HCT116 (cell line): ENCODE measurements at regions not wholly inside any gene's neighbourhood (a gene's known extent, or its start where the extent isn't known, plus 50 kb on each side); places are given as distances from the start of the nearest gene placed in this dataset.
"Not testable (repeated sequence)": the region's sequence is repeated elsewhere in the genome, so short reads cannot be mapped to it uniquely, and the experiment has no call there.

Experiments used
- ATAC-seq: fragments of 200-7000 bp; cut with Tn5 transposase; 2 replicates; pipeline ENCODE4 v1.9.1; 2020; ENCODE audit warnings: mild to moderate bottlenecking, moderate library complexity
- BruUV-seq: library from RNA; stranded (reverse); fragments of 400-500 nt; replicated peaks from 2 replicates; lab custom pipeline; 2021; lab: Mats Ljungman, UMichigan
- CTCF ChIA-PET: fragments of 300-600 bp; sonication (Branson Sonifier 250); formaldehyde crosslinking; loops from one replicate; lab custom pipeline; 2021; ENCODE audit warnings: antibody characterized with exemption; lab: Charles Lee
- POLR2A ChIA-PET: fragments of 300-600, 350-600 bp; sonication (Branson Sonifier 250); formaldehyde crosslinking; loops from one replicate; lab custom pipeline; 2021; ENCODE audit warnings: antibody characterized with exemption; lab: Charles Lee
- RAD21 ChIA-PET, 2 experiments: fragments of 300-600 bp; sonication (Branson Sonifier 250); formaldehyde crosslinking; loops; one replicate each; lab custom pipeline; 2023; ENCODE audit warnings: low total read pairs in 2 of 2; ENCODE audit not compliant: uncharacterized antibody in 2 of 2, unreplicated experiment in 2 of 2, low non-redundant PET in 1 of 2; lab: Charles Lee
- DNase-seq: peaks from one replicate; pipeline ENCODE4 v3.0.0-alpha.2; 2010; ENCODE audit warnings: low read depth, low spot score
- H2AFZ ChIP-seq: fragments of 200-600 bp; shearing (Covaris generic), sonication (generic); 2 replicates; pipeline ENCODE4 v1.6.1; 2017; ENCODE audit warnings: low read depth, mixed run types, mixed read lengths, antibody characterized with exemption, low read length; ENCODE audit not compliant: poor library complexity, severe bottlenecking
- H3K27ac ChIP-seq: 2 replicates; pipeline ENCODE4 v1.5.1; 2012; ENCODE audit warnings: low read depth, low read length
- H3K27me3 ChIP-seq: fragments of 200-600 bp; sonication (generic); 2 replicates; pipeline ENCODE4 v1.6.1; 2016; ENCODE audit warnings: mixed run types, low read length, mixed read lengths; ENCODE audit not compliant: insufficient read depth
- H3K36me3 ChIP-seq, 2 experiments: fragments of 200-500 bp in 1 of 2; fragments of 200-600 bp in 1 of 2; sonication (Bioruptor generic) in 1 of 2; sonication (generic) in 1 of 2; 2 replicates each; pipeline versions ENCODE4 v1.5.1 to v1.6.1; 2014 to 2016; ENCODE audit warnings: low read length in 2 of 2, inconsistent platforms in 1 of 2, mixed read lengths in 1 of 2, mixed run types in 1 of 2; ENCODE audit not compliant: insufficient read depth in 2 of 2, control insufficient read depth in 1 of 2
- H3K4me1 ChIP-seq, 2 experiments: fragments of 200-600 bp in 1 of 2; sonication (generic) in 1 of 2; 2 replicates each; pipeline versions ENCODE4 v1.5.1 to v1.6.1; 2012 to 2017; ENCODE audit warnings: low read length in 2 of 2, inconsistent platforms in 1 of 2, mild to moderate bottlenecking in 1 of 2, mixed read lengths in 1 of 2, mixed run types in 1 of 2, moderate library complexity in 1 of 2; ENCODE audit not compliant: insufficient read depth in 2 of 2, control insufficient read depth in 1 of 2
- H3K4me2 ChIP-seq: fragments of 200-600 bp; sonication (generic); 2 replicates; pipeline ENCODE4 v1.6.1; 2017; ENCODE audit warnings: mixed run types, low read length, mixed read lengths
- H3K4me3 ChIP-seq, 2 experiments: fragments of 200-600 bp in 1 of 2; sonication (generic) in 1 of 2; replicated peaks in 1 of 2; 2 replicates each; pipeline ENCODE4 v1.5.1; 2011 to 2016; ENCODE audit warnings: low read length in 2 of 2, control low read depth in 1 of 2, low read depth in 1 of 2, mild to moderate bottlenecking in 1 of 2, mixed read lengths in 1 of 2, mixed run types in 1 of 2
- H3K79me2 ChIP-seq: fragments of 200-600 bp; sonication (generic); 2 replicates; pipeline ENCODE4 v1.6.1; 2017; ENCODE audit warnings: mild to moderate bottlenecking, mixed run types, low read length, moderate library complexity, mixed read lengths; ENCODE audit not compliant: insufficient read depth
- H3K9ac ChIP-seq: fragments of 200-600 bp; sonication (generic); 2 replicates; pipeline ENCODE4 v1.6.1; 2016; ENCODE audit warnings: low read length, mixed read lengths
- H3K9me2 ChIP-seq: fragments of 200-600 bp; sonication (generic), shearing (Covaris generic); 2 replicates; pipeline ENCODE4 v1.6.1; 2017; ENCODE audit warnings: mixed run types, mild to moderate bottlenecking, moderate library complexity; ENCODE audit not compliant: insufficient read depth
- H3K9me3 ChIP-seq, 2 experiments: fragments of 200-500 bp in 1 of 2; fragments of 200-600 bp in 1 of 2; sonication (Bioruptor generic) in 1 of 2; sonication (generic) in 1 of 2; 2 replicates each; pipeline ENCODE4 v1.6.1; 2014 to 2017; ENCODE audit warnings: low read length in 2 of 2, mixed read lengths in 2 of 2, inconsistent platforms in 1 of 2, low read depth in 1 of 2, mild to moderate bottlenecking in 1 of 2, mixed run types in 1 of 2, moderate library complexity in 1 of 2; ENCODE audit not compliant: control insufficient read depth in 1 of 2, insufficient read depth in 1 of 2
- H4K20me1 ChIP-seq: fragments of 200-600 bp; sonication (generic), shearing (Covaris generic); 2 replicates; pipeline ENCODE4 v1.6.1; 2017; ENCODE audit warnings: mixed run types, mild to moderate bottlenecking, moderate library complexity; ENCODE audit not compliant: insufficient read depth
- CBX3 ChIP-seq: IDR thresholded peaks from 2 replicates; pipeline ENCODE4 v1.6.1; 2012; ENCODE audit warnings: low read depth
- CEBPB ChIP-seq: IDR thresholded peaks from 2 replicates; pipeline ENCODE4 v1.6.1; 2012; ENCODE audit warnings: low read depth
- CTCF ChIP-seq, 3 experiments: fragments of 200-600 bp in 1 of 3; sonication (generic) in 1 of 3; IDR thresholded peaks in 2 of 3; conservative IDR thresholded peaks in 1 of 3; 2 replicates each; pipeline ENCODE4 v1.5.1; 2012 to 2017; ENCODE audit warnings: low read depth in 2 of 3, low read length in 2 of 3, antibody characterized with exemption in 1 of 3, borderline replicate concordance in 1 of 3, control low read depth in 1 of 3, mild to moderate bottlenecking in 1 of 3, mixed read lengths in 1 of 3, mixed run types in 1 of 3, moderate library complexity in 1 of 3; ENCODE audit not compliant: insufficient read depth in 1 of 3
- EGR1 ChIP-seq: IDR thresholded peaks from 2 replicates; pipeline ENCODE4 v1.6.1; 2012; ENCODE audit warnings: low read depth
- ELF1 ChIP-seq: IDR thresholded peaks from 2 replicates; pipeline ENCODE4 v1.6.1; 2012; ENCODE audit warnings: low read depth, borderline replicate concordance
- EZH2 ChIP-seq: fragments of 200-600 bp; sonication (generic); IDR thresholded peaks from 2 replicates; pipeline ENCODE4 v1.6.1; 2017; ENCODE audit warnings: antibody characterized with exemption, mixed run types
- EZH2phosphoT487 ChIP-seq: fragments of 200-600 bp; IDR thresholded peaks from 2 replicates; pipeline ENCODE4 v1.6.1; 2018; ENCODE audit warnings: antibody characterized with exemption, borderline replicate concordance
- JUND ChIP-seq: IDR thresholded peaks from 2 replicates; pipeline ENCODE4 v1.6.1; 2012
- MAX ChIP-seq: IDR thresholded peaks from 2 replicates; pipeline ENCODE4 v1.6.1; 2012
- POLR2A ChIP-seq: IDR thresholded peaks from 2 replicates; pipeline ENCODE4 v1.7.0; 2011; ENCODE audit warnings: borderline replicate concordance; ENCODE audit not compliant: insufficient read depth, insufficient read length; ENCODE audit errors: extremely low read depth
- POLR2AphosphoS5 ChIP-seq: IDR thresholded peaks from 2 replicates; pipeline ENCODE4 v1.6.1; 2011; ENCODE audit warnings: mild to moderate bottlenecking, low read depth, low read length, moderate library complexity
- RAD21 ChIP-seq: IDR thresholded peaks from 2 replicates; pipeline ENCODE4 v1.6.1; 2012; ENCODE audit warnings: low read depth, mild to moderate bottlenecking
- SIN3A ChIP-seq: IDR thresholded peaks from 2 replicates; pipeline ENCODE4 v1.6.1; 2012; ENCODE audit warnings: low read depth
- SP1 ChIP-seq: IDR thresholded peaks from 2 replicates; pipeline ENCODE4 v1.6.1; 2012; ENCODE audit warnings: low read depth
- SRF ChIP-seq: IDR thresholded peaks from 2 replicates; pipeline ENCODE4 v1.6.1; 2012; ENCODE audit warnings: low read depth
- TCF7L2 ChIP-seq: IDR thresholded peaks from 2 replicates; pipeline ENCODE4 v1.7.0; 2011; ENCODE audit warnings: borderline replicate concordance, inconsistent platforms; ENCODE audit not compliant: insufficient read depth, insufficient read length; ENCODE audit errors: extremely low read depth
- YY1 ChIP-seq: IDR thresholded peaks from 2 replicates; pipeline ENCODE4 v1.6.1; 2011; ENCODE audit warnings: low read length, low read depth, moderate library complexity, mild to moderate bottlenecking; ENCODE audit not compliant: insufficient replicate concordance; ENCODE audit errors: extremely low read depth
- ZBTB33 ChIP-seq: IDR thresholded peaks from 2 replicates; pipeline ENCODE4 v1.6.1; 2011; ENCODE audit warnings: mild to moderate bottlenecking, low read length, moderate library complexity; ENCODE audit not compliant: insufficient replicate concordance; ENCODE audit errors: extremely low read depth
- ZNF274 ChIP-seq: fragments of 200-500 bp; sonication (Bioruptor generic); IDR thresholded peaks from 2 replicates; pipeline ENCODE4 v1.6.1; 2014; ENCODE audit warnings: mild to moderate bottlenecking, low read depth, low read length, inconsistent platforms
- intact Hi-C: fragments of 100-400 bp; cut with micrococcal nuclease; formaldehyde crosslinking; loops from 2 replicates; pipeline ENCODE4 v1.10.0; 2022

GRCh38 chr12:16785524-16785923 lies 179.6 kb upstream of the LMO3 start:
- Histone ChIP-seq H3K36me3 (no peaks in the 10 kb centered on the region), H3K9ac (no peak overlapping the region), H3K4me3 (no peak overlapping the region), H3K27ac (no peak overlapping the region), H3K79me2 (no peaks in the 10 kb centered on the region), H3K27me3 (no peaks in the 10 kb centered on the region), H3K9me2 (no peaks in the 10 kb centered on the region), H3K9me3 (no peaks in the 10 kb centered on the region), H4K20me1 (no peaks in the 10 kb centered on the region), H3K4me1 (no peaks in the 10 kb centered on the region), H2AFZ (no peak overlapping the region), H3K4me2 (no peak overlapping the region)
- CTCF ChIA-PET = no interaction called here
- intact Hi-C loops = no loop called here
- no TSS peak for BruUV-seq
- RAD21 ChIA-PET = no interaction called here
- TF ChIP-seq JUND (no peak), EZH2phosphoT487 (no peak), MAX (no peak), CTCF (IDR thresholded peaks at IDR 0.05 in 2 of 3, conservative IDR thresholded peaks at IDR 0.05 in 1 of 3; ENCODE audit: borderline replicate concordance in 1 of 3, insufficient read depth in 1 of 3, low read depth in 2 of 3, low read length in 2 of 3) (no peak), POLR2A (no peak), ZNF274 (no peak), EGR1 (no peak), SP1 (no peak), POLR2AphosphoS5 (no peak), YY1 (no peak), ZBTB33 (no peak), EZH2 (no peak), ELF1 (no peak), CBX3 (no peak), SIN3A (no peak), RAD21 (no peak), TCF7L2 (no peak), SRF (no peak), CEBPB (no peak)
- POLR2A ChIA-PET = no interaction called here
- no peak for DNase-seq
- no peak for ATAC-seq

- ATAC-seq, CTCF ChIA-PET, intact Hi-C loops, H3K4me2 ChIP-seq, H3K79me2 ChIP-seq, H3K9ac ChIP-seq, DNase-seq, BruUV-seq, POLR2A ChIA-PET, RAD21 ChIA-PET, H2AFZ ChIP-seq, H3K9me2 ChIP-seq, H3K27ac ChIP-seq, H3K27me3 ChIP-seq, H3K4me3 ChIP-seq, H4K20me1 ChIP-seq, H3K9me3 ChIP-seq, H3K4me1 ChIP-seq, H3K36me3 ChIP-seq: not testable (repeated sequence)
Observed at GRCh38 chr12:16769129-16769528, 163.2 kb upstream of the LMO3 start.
